ENCODE measurements at regions not wholly inside any gene's neighbourhood (a gene's known extent, or its start where the extent isn't known, plus 50 kb on each side); places are given as distances from the start of the nearest gene placed in this dataset.
"Not testable (repeated sequence)": the region's sequence is repeated elsewhere in the genome, so short reads cannot be mapped to it uniquely, and the experiment has no call there.

GRCh38 chr4:154125340-154125739 is 336.5 kb upstream of the SFRP2 start:
- Mint-ChIP-seq H3K9me3 (no peaks in the 10 kb centered on the region), H3K27ac (no peak overlapping the region), H3K4me3 (no peak overlapping the region), H3K36me3 (ENCODE audit: insufficient read depth in 2 of 2) (no peaks in the 10 kb centered on the region), H3K27me3 (ENCODE audit: low read depth) (peaks cover 50% of the 10 kb centered on the region), H3K4me1 (ENCODE audit: low read depth) (no peaks in the 10 kb centered on the region)
- ATAC-seq (replicated peaks in 1 of 2) = no peak
- DNase-seq = no peak

GRCh38 chr4:154124539-154125255 is 335.8 kb upstream of the SFRP2 start:
- H3K4me1 Mint-ChIP-seq (ENCODE audit: low read depth) = no peaks in the 10 kb centered on the region

GRCh38 chr4:154123897-154124296 is 335.0 kb upstream of the SFRP2 start:
- DNase-seq (no peak), ATAC-seq (replicated peaks in 1 of 2) (no peak)
- Mint-ChIP-seq H3K4me1 (ENCODE audit: low read depth) (no peaks in the 10 kb centered on the region), H3K27me3 (ENCODE audit: low read depth) (peaks cover 42% of the 10 kb centered on the region), H3K27ac (no peak overlapping the region), H3K36me3 (ENCODE audit: insufficient read depth in 2 of 2) (no peaks in the 10 kb centered on the region), H3K9me3 (no peaks in the 10 kb centered on the region), H3K4me3 (no peak overlapping the region)

More at GRCh38 chr4:154124539-154125255, 335.8 kb upstream of the SFRP2 start:
- Mint-ChIP-seq H3K36me3 (ENCODE audit: insufficient read depth in 2 of 2) (no peaks in the 10 kb centered on the region), H3K9me3 (no peaks in the 10 kb centered on the region), H3K4me3 (no peak overlapping the region), H3K27me3 (ENCODE audit: low read depth) (peaks cover 49% of the 10 kb centered on the region), H3K27ac (no peak overlapping the region)
- ATAC-seq (replicated peaks in 1 of 2) (peak; percentile 62 to 66), DNase-seq (no peak)

- ATAC-seq (replicated peaks in 1 of 2) = no peak
- no peaks in the 10 kb centered on the region for H3K9me3 Mint-ChIP-seq
- no peak overlapping the region for H3K4me3 Mint-ChIP-seq
- no peak for DNase-seq
- H3K27ac Mint-ChIP-seq = no peak overlapping the region
- no peaks in the 10 kb centered on the region for H3K4me1 Mint-ChIP-seq (ENCODE audit: low read depth)
- peaks cover 18% of the 10 kb centered on the region for H3K27me3 Mint-ChIP-seq (ENCODE audit: low read depth)
- no peaks in the 10 kb centered on the region for H3K36me3 Mint-ChIP-seq (ENCODE audit: insufficient read depth in 2 of 2)
These were observed 331.9 kb upstream of the SFRP2 start for GRCh38 chr4:154120690-154121345.

- Mint-ChIP-seq H3K27me3 (ENCODE audit: low read depth) (peaks cover 16% of the 10 kb centered on the region), H3K36me3 (ENCODE audit: insufficient read depth in 2 of 2) (no peaks in the 10 kb centered on the region), H3K9me3 (no peaks in the 10 kb centered on the region), H3K4me3 (no peak overlapping the region), H3K4me1 (ENCODE audit: low read depth) (no peaks in the 10 kb centered on the region), H3K27ac (no peak overlapping the region)
- no peak for DNase-seq
- ATAC-seq (replicated peaks in 1 of 2) = no peak
These were observed 331.3 kb upstream of the SFRP2 start for GRCh38 chr4:154120006-154120676.

GRCh38 chr4:154119317-154119716 is 330.4 kb upstream of the SFRP2 start:
- H3K27ac Mint-ChIP-seq = no peak overlapping the region
- H3K36me3 Mint-ChIP-seq (ENCODE audit: insufficient read depth in 2 of 2) = no peaks in the 10 kb centered on the region
- no peak overlapping the region for H3K4me3 Mint-ChIP-seq
- no peaks in the 10 kb centered on the region for H3K9me3 Mint-ChIP-seq
- H3K27me3 Mint-ChIP-seq (ENCODE audit: low read depth) = peaks cover 10% of the 10 kb centered on the region
- ATAC-seq (replicated peaks in 1 of 2) (peak in 1 of 2 donors; percentile 41), DNase-seq (peak in 1 of 2 donors; percentile 9)
- no peaks in the 10 kb centered on the region for H3K4me1 Mint-ChIP-seq (ENCODE audit: low read depth)

- DNase-seq; ATAC-seq (replicated peaks in 1 of 2); H3K4me1 Mint-ChIP-seq (ENCODE audit: low read depth); H3K27me3 Mint-ChIP-seq (ENCODE audit: low read depth); H3K27ac Mint-ChIP-seq; H3K4me3 Mint-ChIP-seq; H3K36me3 Mint-ChIP-seq (ENCODE audit: insufficient read depth in 2 of 2); H3K9me3 Mint-ChIP-seq: not testable (repeated sequence)
These were observed 328.8 kb upstream of the SFRP2 start for GRCh38 chr4:154117726-154118125.

GRCh38 chr4:154107337-154107736 is 318.5 kb upstream of the SFRP2 start:
- Mint-ChIP-seq H3K27me3 (ENCODE audit: low read depth) (peaks cover 13% of the 10 kb centered on the region), H3K4me1 (ENCODE audit: low read depth) (no peaks in the 10 kb centered on the region), H3K9me3 (peaks cover 4 to 5% of the 10 kb centered on the region in 2 donors), H3K4me3 (no peak overlapping the region), H3K36me3 (ENCODE audit: insufficient read depth in 2 of 2) (peaks cover 1 to 2% of the 10 kb centered on the region in 2 donors), H3K27ac (no peak overlapping the region)
- no peak for ATAC-seq (replicated peaks in 1 of 2)
- no peak for DNase-seq

- Mint-ChIP-seq H3K4me3 (no peak overlapping the region), H3K27me3 (ENCODE audit: low read depth) (peaks cover 21% of the 10 kb centered on the region), H3K4me1 (ENCODE audit: low read depth) (no peaks in the 10 kb centered on the region), H3K9me3 (no peaks in the 10 kb centered on the region), H3K27ac (no peak overlapping the region), H3K36me3 (ENCODE audit: insufficient read depth in 2 of 2) (no peaks in the 10 kb centered on the region)
- DNase-seq (no peak), ATAC-seq (replicated peaks in 1 of 2) (no peak)
These were observed 299.9 kb upstream of the SFRP2 start for GRCh38 chr4:154088741-154089140.

- ATAC-seq (replicated peaks in 1 of 2) (no peak), DNase-seq (no peak)
- H3K27ac Mint-ChIP-seq = no peak overlapping the region
- no peaks in the 10 kb centered on the region for H3K4me1 Mint-ChIP-seq (ENCODE audit: low read depth)
- H3K4me3 Mint-ChIP-seq = no peak overlapping the region
- no peaks in the 10 kb centered on the region for H3K9me3 Mint-ChIP-seq
- peaks cover 0 to 1% of the 10 kb centered on the region in 2 donors for H3K36me3 Mint-ChIP-seq (ENCODE audit: insufficient read depth in 2 of 2)
- H3K27me3 Mint-ChIP-seq (ENCODE audit: low read depth) = peaks cover 21% of the 10 kb centered on the region
These were observed 297.4 kb upstream of the SFRP2 start for GRCh38 chr4:154086247-154086646.

- no peak for DNase-seq
- peak in 1 of 2 donors; percentile 51 for ATAC-seq (replicated peaks in 1 of 2)
- Mint-ChIP-seq H3K9me3 (no peaks in the 10 kb centered on the region), H3K4me1 (ENCODE audit: low read depth) (no peaks in the 10 kb centered on the region), H3K27ac (no peak overlapping the region), H3K36me3 (ENCODE audit: insufficient read depth in 2 of 2) (peaks cover 0 to 1% of the 10 kb centered on the region in 2 donors), H3K4me3 (no peak overlapping the region), H3K27me3 (ENCODE audit: low read depth) (peaks cover 31% of the 10 kb centered on the region)
These were observed 296.0 kb upstream of the SFRP2 start for GRCh38 chr4:154084864-154085263.

- Mint-ChIP-seq H3K4me3 (no peak overlapping the region), H3K4me1 (ENCODE audit: low read depth) (no peaks in the 10 kb centered on the region), H3K9me3 (no peaks in the 10 kb centered on the region), H3K36me3 (ENCODE audit: insufficient read depth in 2 of 2) (peaks cover 0 to 1% of the 10 kb centered on the region in 2 donors), H3K27me3 (ENCODE audit: low read depth) (peaks cover 22% of the 10 kb centered on the region), H3K27ac (no peak overlapping the region)
- ATAC-seq (replicated peaks in 1 of 2) (peak in 1 of 2 donors; percentile 36), DNase-seq (peak; percentile 3 to 4)
These were observed 294.1 kb upstream of the SFRP2 start for GRCh38 chr4:154082760-154083535.

- H3K27ac Mint-ChIP-seq = no peak overlapping the region
- DNase-seq (no peak), ATAC-seq (replicated peaks in 1 of 2) (no peak)
- no peak overlapping the region for H3K4me3 Mint-ChIP-seq
- peaks cover 19% of the 10 kb centered on the region for H3K27me3 Mint-ChIP-seq (ENCODE audit: low read depth)
- H3K9me3 Mint-ChIP-seq = no peaks in the 10 kb centered on the region
- no peaks in the 10 kb centered on the region for H3K4me1 Mint-ChIP-seq (ENCODE audit: low read depth)
- peaks cover 0 to 1% of the 10 kb centered on the region in 2 donors for H3K36me3 Mint-ChIP-seq (ENCODE audit: insufficient read depth in 2 of 2)
These were observed 292.5 kb upstream of the SFRP2 start for GRCh38 chr4:154081391-154081790.
